AG09309 (cell line): ENCODE measurements at regions not wholly inside any gene's neighbourhood (a gene's known extent, or its start where the extent isn't known, plus 50 kb on each side); places are given as distances from the start of the nearest gene placed in this dataset.

ENCODE experiments used
- DNase-seq: peaks from one replicate; pipeline ENCODE4 v3.0.0-alpha.2; 2010; ENCODE audit warnings: low read depth
- H3K4me3 ChIP-seq: 2 replicates; pipeline ENCODE4 v1.5.1; 2011; ENCODE audit warnings: mild to moderate bottlenecking, low read depth, low read length, moderate library complexity; ENCODE audit not compliant: control insufficient read depth
- CTCF ChIP-seq: IDR thresholded peaks from 2 replicates; pipeline ENCODE4 v1.5.1; 2011; ENCODE audit warnings: mild to moderate bottlenecking, low read depth, low read length, inconsistent platforms; ENCODE audit not compliant: insufficient read depth, control insufficient read depth; ENCODE audit errors: missing control alignments

GRCh38 chr5:179397516-179397915 is 52.3 kb upstream of the ADAMTS2 start:
- no peak for DNase-seq
- H3K4me3 ChIP-seq, result no peak overlapping the region
- no peak for TF ChIP-seq CTCF
